GM06990 (cell line): ENCODE measurements at regions not wholly inside any gene's neighbourhood (a gene's known extent, or its start where the extent isn't known, plus 50 kb on each side); places are given as distances from the start of the nearest gene placed in this dataset.
"Not testable (repeated sequence)": the region's sequence is repeated elsewhere in the genome, so short reads cannot be mapped to it uniquely, and the experiment has no call there.

ENCODE experiments used
- DNase-seq: peaks from one replicate; pipeline ENCODE4 v3.0.0-alpha.2; 2011; ENCODE audit not compliant: insufficient read length; ENCODE audit errors: extremely low read depth
- H3K27me3 ChIP-seq: replicated peaks from 2 replicates; pipeline ENCODE4 v1.6.0; 2011; ENCODE audit warnings: low read length; ENCODE audit not compliant: control insufficient read depth, insufficient read depth
- H3K36me3 ChIP-seq: 2 replicates; pipeline ENCODE4 v1.5.1; 2011; ENCODE audit warnings: low read length; ENCODE audit not compliant: control insufficient read depth, insufficient read depth
- H3K4me3 ChIP-seq: replicated peaks from 2 replicates; pipeline ENCODE4 v1.5.1; 2011; ENCODE audit warnings: low read depth, mild to moderate bottlenecking, control low read depth, low read length
- TF ChIP-seq, protein P1 (sequence below): IDR thresholded peaks from 2 replicates; pipeline ENCODE4 v1.5.1; 2011; ENCODE audit warnings: low read length, control low read depth, mild to moderate bottlenecking, inconsistent platforms; ENCODE audit not compliant: insufficient read depth, poor library complexity, severe bottlenecking

- DNase-seq, result no peak
- TF ChIP-seq, protein P1, sequence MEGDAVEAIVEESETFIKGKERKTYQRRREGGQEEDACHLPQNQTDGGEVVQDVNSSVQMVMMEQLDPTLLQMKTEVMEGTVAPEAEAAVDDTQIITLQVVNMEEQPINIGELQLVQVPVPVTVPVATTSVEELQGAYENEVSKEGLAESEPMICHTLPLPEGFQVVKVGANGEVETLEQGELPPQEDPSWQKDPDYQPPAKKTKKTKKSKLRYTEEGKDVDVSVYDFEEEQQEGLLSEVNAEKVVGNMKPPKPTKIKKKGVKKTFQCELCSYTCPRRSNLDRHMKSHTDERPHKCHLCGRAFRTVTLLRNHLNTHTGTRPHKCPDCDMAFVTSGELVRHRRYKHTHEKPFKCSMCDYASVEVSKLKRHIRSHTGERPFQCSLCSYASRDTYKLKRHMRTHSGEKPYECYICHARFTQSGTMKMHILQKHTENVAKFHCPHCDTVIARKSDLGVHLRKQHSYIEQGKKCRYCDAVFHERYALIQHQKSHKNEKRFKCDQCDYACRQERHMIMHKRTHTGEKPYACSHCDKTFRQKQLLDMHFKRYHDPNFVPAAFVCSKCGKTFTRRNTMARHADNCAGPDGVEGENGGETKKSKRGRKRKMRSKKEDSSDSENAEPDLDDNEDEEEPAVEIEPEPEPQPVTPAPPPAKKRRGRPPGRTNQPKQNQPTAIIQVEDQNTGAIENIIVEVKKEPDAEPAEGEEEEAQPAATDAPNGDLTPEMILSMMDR, result no peak
- Histone ChIP-seq H3K4me3 (no peak overlapping the region), H3K27me3 (no peaks in the 10 kb centered on the region), H3K36me3 (no peaks in the 10 kb centered on the region)
These were observed 79.8 kb downstream of the ZNF92 start for GRCh38 chr7:65453341-65454030.

- no peaks in the 10 kb centered on the region for H3K27me3 ChIP-seq
- no peak for DNase-seq
- TF ChIP-seq, protein P1, result no peak
These were observed 80.8 kb downstream of the ZNF92 start for GRCh38 chr7:65454469-65454868.

GRCh38 chr7:65455050-65455449, 81.4 kb downstream of the ZNF92 start:
- DNase-seq, H3K27me3 ChIP-seq: not testable (repeated sequence)

More at GRCh38 chr7:65454469-65454868, 80.8 kb downstream of the ZNF92 start:
- Histone ChIP-seq H3K4me3 (no peak overlapping the region), H3K36me3 (no peaks in the 10 kb centered on the region)

GRCh38 chr7:65457705-65458104, 84.0 kb downstream of the ZNF92 start:
- no peaks in the 10 kb centered on the region for H3K27me3 ChIP-seq

More at GRCh38 chr7:65455050-65455449, 81.4 kb downstream of the ZNF92 start:
- H3K36me3 ChIP-seq, H3K4me3 ChIP-seq: not testable (repeated sequence)

DNA sequence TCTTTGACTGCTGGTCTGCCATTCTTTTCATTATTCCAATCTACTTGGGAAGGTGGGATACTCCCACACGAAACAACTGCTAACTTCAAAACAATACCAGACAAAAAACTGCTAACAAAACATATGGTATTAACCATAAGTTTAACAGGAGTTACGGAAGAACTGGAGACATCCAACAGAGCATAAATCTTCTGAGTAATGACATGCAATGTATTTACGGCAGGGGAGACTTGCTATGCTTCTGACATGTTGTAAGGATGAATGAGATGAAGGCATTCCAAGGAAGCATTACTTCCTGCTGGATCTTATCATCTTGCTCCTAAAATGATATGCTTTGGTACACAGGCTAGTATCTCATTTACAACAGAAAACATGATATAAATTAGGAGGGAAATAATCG, 85.8 kb downstream of the ZNF92 start:
- H3K27me3 ChIP-seq, result no peaks in the 10 kb centered on the region
- TF ChIP-seq, protein P1, result no peak
- no peaks in the 10 kb centered on the region for H3K36me3 ChIP-seq
- no peak for DNase-seq
- no peak overlapping the region for H3K4me3 ChIP-seq

More at GRCh38 chr7:65457705-65458104, 84.0 kb downstream of the ZNF92 start:
- H3K4me3 ChIP-seq, result no peak overlapping the region
- no peak for DNase-seq
- TF ChIP-seq, protein P1, result no peak
- no peaks in the 10 kb centered on the region for H3K36me3 ChIP-seq

- Histone ChIP-seq H3K4me3 (no peak overlapping the region), H3K36me3 (no peaks in the 10 kb centered on the region), H3K27me3 (no peaks in the 10 kb centered on the region)
- TF ChIP-seq, protein P1, result no peak
- DNase-seq, result no peak
These were observed 88.6 kb downstream of the ZNF92 start for GRCh38 chr7:65462148-65462716.
